HCT116 (cell line): ENCODE measurements at regions not wholly inside any gene's neighbourhood (a gene's known extent, or its start where the extent isn't known, plus 50 kb on each side); places are given as distances from the start of the nearest gene placed in this dataset.

Experiments used
- ATAC-seq: fragments of 200-7000 bp; cut with Tn5 transposase; 2 replicates; pipeline ENCODE4 v1.9.1; 2020; ENCODE audit warnings: mild to moderate bottlenecking, moderate library complexity
- BruUV-seq: library from RNA; stranded (reverse); fragments of 400-500 nt; replicated peaks from 2 replicates; lab custom pipeline; 2021; lab: Mats Ljungman, UMichigan
- CTCF ChIA-PET: fragments of 300-600 bp; sonication (Branson Sonifier 250); formaldehyde crosslinking; loops from one replicate; lab custom pipeline; 2021; ENCODE audit warnings: antibody characterized with exemption; lab: Charles Lee
- POLR2A ChIA-PET: fragments of 300-600, 350-600 bp; sonication (Branson Sonifier 250); formaldehyde crosslinking; loops from one replicate; lab custom pipeline; 2021; ENCODE audit warnings: antibody characterized with exemption; lab: Charles Lee
- RAD21 ChIA-PET, 2 experiments: fragments of 300-600 bp; sonication (Branson Sonifier 250); formaldehyde crosslinking; loops; one replicate each; lab custom pipeline; 2023; ENCODE audit warnings: low total read pairs in 2 of 2; ENCODE audit not compliant: uncharacterized antibody in 2 of 2, unreplicated experiment in 2 of 2, low non-redundant PET in 1 of 2; lab: Charles Lee
- DNase-seq: peaks from one replicate; pipeline ENCODE4 v3.0.0-alpha.2; 2010; ENCODE audit warnings: low read depth, low spot score
- H2AFZ ChIP-seq: fragments of 200-600 bp; shearing (Covaris generic), sonication (generic); 2 replicates; pipeline ENCODE4 v1.6.1; 2017; ENCODE audit warnings: low read depth, mixed run types, mixed read lengths, antibody characterized with exemption, low read length; ENCODE audit not compliant: poor library complexity, severe bottlenecking
- H3K27ac ChIP-seq: 2 replicates; pipeline ENCODE4 v1.5.1; 2012; ENCODE audit warnings: low read depth, low read length
- H3K27me3 ChIP-seq: fragments of 200-600 bp; sonication (generic); 2 replicates; pipeline ENCODE4 v1.6.1; 2016; ENCODE audit warnings: mixed run types, low read length, mixed read lengths; ENCODE audit not compliant: insufficient read depth
- H3K36me3 ChIP-seq, 2 experiments: fragments of 200-500 bp in 1 of 2; fragments of 200-600 bp in 1 of 2; sonication (Bioruptor generic) in 1 of 2; sonication (generic) in 1 of 2; 2 replicates each; pipeline versions ENCODE4 v1.5.1 to v1.6.1; 2014 to 2016; ENCODE audit warnings: low read length in 2 of 2, inconsistent platforms in 1 of 2, mixed read lengths in 1 of 2, mixed run types in 1 of 2; ENCODE audit not compliant: insufficient read depth in 2 of 2, control insufficient read depth in 1 of 2
- H3K4me1 ChIP-seq, 2 experiments: fragments of 200-600 bp in 1 of 2; sonication (generic) in 1 of 2; 2 replicates each; pipeline versions ENCODE4 v1.5.1 to v1.6.1; 2012 to 2017; ENCODE audit warnings: low read length in 2 of 2, inconsistent platforms in 1 of 2, mild to moderate bottlenecking in 1 of 2, mixed read lengths in 1 of 2, mixed run types in 1 of 2, moderate library complexity in 1 of 2; ENCODE audit not compliant: insufficient read depth in 2 of 2, control insufficient read depth in 1 of 2
- H3K4me2 ChIP-seq: fragments of 200-600 bp; sonication (generic); 2 replicates; pipeline ENCODE4 v1.6.1; 2017; ENCODE audit warnings: mixed run types, low read length, mixed read lengths
- H3K4me3 ChIP-seq, 2 experiments: fragments of 200-600 bp in 1 of 2; sonication (generic) in 1 of 2; replicated peaks in 1 of 2; 2 replicates each; pipeline ENCODE4 v1.5.1; 2011 to 2016; ENCODE audit warnings: low read length in 2 of 2, control low read depth in 1 of 2, low read depth in 1 of 2, mild to moderate bottlenecking in 1 of 2, mixed read lengths in 1 of 2, mixed run types in 1 of 2
- H3K79me2 ChIP-seq: fragments of 200-600 bp; sonication (generic); 2 replicates; pipeline ENCODE4 v1.6.1; 2017; ENCODE audit warnings: mild to moderate bottlenecking, mixed run types, low read length, moderate library complexity, mixed read lengths; ENCODE audit not compliant: insufficient read depth
- H3K9ac ChIP-seq: fragments of 200-600 bp; sonication (generic); 2 replicates; pipeline ENCODE4 v1.6.1; 2016; ENCODE audit warnings: low read length, mixed read lengths
- H3K9me2 ChIP-seq: fragments of 200-600 bp; sonication (generic), shearing (Covaris generic); 2 replicates; pipeline ENCODE4 v1.6.1; 2017; ENCODE audit warnings: mixed run types, mild to moderate bottlenecking, moderate library complexity; ENCODE audit not compliant: insufficient read depth
- H3K9me3 ChIP-seq, 2 experiments: fragments of 200-500 bp in 1 of 2; fragments of 200-600 bp in 1 of 2; sonication (Bioruptor generic) in 1 of 2; sonication (generic) in 1 of 2; 2 replicates each; pipeline ENCODE4 v1.6.1; 2014 to 2017; ENCODE audit warnings: low read length in 2 of 2, mixed read lengths in 2 of 2, inconsistent platforms in 1 of 2, low read depth in 1 of 2, mild to moderate bottlenecking in 1 of 2, mixed run types in 1 of 2, moderate library complexity in 1 of 2; ENCODE audit not compliant: control insufficient read depth in 1 of 2, insufficient read depth in 1 of 2
- H4K20me1 ChIP-seq: fragments of 200-600 bp; sonication (generic), shearing (Covaris generic); 2 replicates; pipeline ENCODE4 v1.6.1; 2017; ENCODE audit warnings: mixed run types, mild to moderate bottlenecking, moderate library complexity; ENCODE audit not compliant: insufficient read depth
- ATF3 ChIP-seq: IDR thresholded peaks from 2 replicates; pipeline ENCODE4 v1.6.1; 2012
- CBX3 ChIP-seq: IDR thresholded peaks from 2 replicates; pipeline ENCODE4 v1.6.1; 2012; ENCODE audit warnings: low read depth
- CEBPB ChIP-seq: IDR thresholded peaks from 2 replicates; pipeline ENCODE4 v1.6.1; 2012; ENCODE audit warnings: low read depth
- EGR1 ChIP-seq: IDR thresholded peaks from 2 replicates; pipeline ENCODE4 v1.6.1; 2012; ENCODE audit warnings: low read depth
- EZH2 ChIP-seq: fragments of 200-600 bp; sonication (generic); IDR thresholded peaks from 2 replicates; pipeline ENCODE4 v1.6.1; 2017; ENCODE audit warnings: antibody characterized with exemption, mixed run types
- EZH2phosphoT487 ChIP-seq: fragments of 200-600 bp; IDR thresholded peaks from 2 replicates; pipeline ENCODE4 v1.6.1; 2018; ENCODE audit warnings: antibody characterized with exemption, borderline replicate concordance
- JUND ChIP-seq: IDR thresholded peaks from 2 replicates; pipeline ENCODE4 v1.6.1; 2012
- RAD21 ChIP-seq: IDR thresholded peaks from 2 replicates; pipeline ENCODE4 v1.6.1; 2012; ENCODE audit warnings: low read depth, mild to moderate bottlenecking
- REST ChIP-seq: IDR thresholded peaks from 2 replicates; pipeline ENCODE4 v1.6.1; 2012; ENCODE audit warnings: low read depth
- SIN3A ChIP-seq: IDR thresholded peaks from 2 replicates; pipeline ENCODE4 v1.6.1; 2012; ENCODE audit warnings: low read depth
- SP1 ChIP-seq: IDR thresholded peaks from 2 replicates; pipeline ENCODE4 v1.6.1; 2012; ENCODE audit warnings: low read depth
- SRF ChIP-seq: IDR thresholded peaks from 2 replicates; pipeline ENCODE4 v1.6.1; 2012; ENCODE audit warnings: low read depth
- TCF7L2 ChIP-seq: IDR thresholded peaks from 2 replicates; pipeline ENCODE4 v1.7.0; 2011; ENCODE audit warnings: borderline replicate concordance, inconsistent platforms; ENCODE audit not compliant: insufficient read depth, insufficient read length; ENCODE audit errors: extremely low read depth
- YY1 ChIP-seq: IDR thresholded peaks from 2 replicates; pipeline ENCODE4 v1.6.1; 2011; ENCODE audit warnings: low read length, low read depth, moderate library complexity, mild to moderate bottlenecking; ENCODE audit not compliant: insufficient replicate concordance; ENCODE audit errors: extremely low read depth
- ZFX ChIP-seq: fragments of 450-650 bp; IDR thresholded peaks from 2 replicates; pipeline ENCODE4 v1.6.1; 2017
- intact Hi-C: fragments of 100-400 bp; cut with micrococcal nuclease; formaldehyde crosslinking; loops from 2 replicates; pipeline ENCODE4 v1.10.0; 2022
- TF ChIP-seq, protein P1 (sequence below): IDR thresholded peaks from 2 replicates; pipeline ENCODE4 v1.6.1; 2012
- TF ChIP-seq, protein P2 (sequence below), 3 experiments: fragments of 200-600 bp in 1 of 3; sonication (generic) in 1 of 3; IDR thresholded peaks in 2 of 3; conservative IDR thresholded peaks in 1 of 3; 2 replicates each; pipeline ENCODE4 v1.5.1; 2012 to 2017; ENCODE audit warnings: low read depth in 2 of 3, low read length in 2 of 3, antibody characterized with exemption in 1 of 3, borderline replicate concordance in 1 of 3, control low read depth in 1 of 3, mild to moderate bottlenecking in 1 of 3, mixed read lengths in 1 of 3, mixed run types in 1 of 3, moderate library complexity in 1 of 3; ENCODE audit not compliant: insufficient read depth in 1 of 3

DNA sequence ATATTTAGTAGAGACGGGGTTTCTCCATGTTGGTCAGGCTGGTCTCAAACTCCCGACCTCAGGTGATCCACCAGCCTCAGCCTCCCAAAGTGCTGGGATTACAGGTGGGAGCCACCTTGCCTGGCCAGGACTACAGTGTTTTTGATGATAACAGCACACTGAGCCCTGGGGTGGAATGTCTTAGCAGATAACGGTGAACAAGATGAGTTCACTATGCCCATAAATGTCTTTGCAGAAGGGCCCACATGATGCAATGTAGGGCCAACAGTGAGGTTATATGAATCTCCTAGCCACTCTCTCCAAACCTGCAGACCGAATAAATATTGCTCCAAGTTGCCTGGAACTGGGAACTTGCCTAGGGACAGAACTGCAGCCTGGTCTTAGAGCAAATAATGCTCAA lies 235.1 kb downstream of the COG6 start:
- Histone ChIP-seq H2AFZ (no peak overlapping the region), H3K9ac (no peak overlapping the region), H3K27me3 (no peaks in the 10 kb centered on the region), H3K27ac (no peak overlapping the region), H3K4me3 (no peak overlapping the region), H3K4me2 (no peak overlapping the region), H3K9me2 (no peaks in the 10 kb centered on the region), H3K36me3 (no peaks in the 10 kb centered on the region), H3K4me1 (peaks cover 8 to 9% of the 10 kb centered on the region in 2 experiments; a peak in 3 of 4 replicates), H3K79me2 (no peaks in the 10 kb centered on the region), H4K20me1 (no peaks in the 10 kb centered on the region), H3K9me3 (no peaks in the 10 kb centered on the region)
- intact Hi-C loops: no loop called here
- no TSS peak for BruUV-seq
- DNase-seq (no peak), ATAC-seq (no peak)
- TF ChIP-seq EGR1: no peak
- no peak for TF ChIP-seq RAD21
- TF ChIP-seq SIN3A: no peak
- no peak for TF ChIP-seq ZFX
- TF ChIP-seq YY1: no peak
- no peak for TF ChIP-seq TCF7L2
- no peak for TF ChIP-seq ATF3
- no peak for TF ChIP-seq SRF
- TF ChIP-seq EZH2: no peak
- TF ChIP-seq, protein P1, sequence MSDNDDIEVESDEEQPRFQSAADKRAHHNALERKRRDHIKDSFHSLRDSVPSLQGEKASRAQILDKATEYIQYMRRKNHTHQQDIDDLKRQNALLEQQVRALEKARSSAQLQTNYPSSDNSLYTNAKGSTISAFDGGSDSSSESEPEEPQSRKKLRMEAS: no peak
- no peak for TF ChIP-seq JUND
- no peak for TF ChIP-seq REST
- no peak for TF ChIP-seq SP1
- TF ChIP-seq, protein P2, sequence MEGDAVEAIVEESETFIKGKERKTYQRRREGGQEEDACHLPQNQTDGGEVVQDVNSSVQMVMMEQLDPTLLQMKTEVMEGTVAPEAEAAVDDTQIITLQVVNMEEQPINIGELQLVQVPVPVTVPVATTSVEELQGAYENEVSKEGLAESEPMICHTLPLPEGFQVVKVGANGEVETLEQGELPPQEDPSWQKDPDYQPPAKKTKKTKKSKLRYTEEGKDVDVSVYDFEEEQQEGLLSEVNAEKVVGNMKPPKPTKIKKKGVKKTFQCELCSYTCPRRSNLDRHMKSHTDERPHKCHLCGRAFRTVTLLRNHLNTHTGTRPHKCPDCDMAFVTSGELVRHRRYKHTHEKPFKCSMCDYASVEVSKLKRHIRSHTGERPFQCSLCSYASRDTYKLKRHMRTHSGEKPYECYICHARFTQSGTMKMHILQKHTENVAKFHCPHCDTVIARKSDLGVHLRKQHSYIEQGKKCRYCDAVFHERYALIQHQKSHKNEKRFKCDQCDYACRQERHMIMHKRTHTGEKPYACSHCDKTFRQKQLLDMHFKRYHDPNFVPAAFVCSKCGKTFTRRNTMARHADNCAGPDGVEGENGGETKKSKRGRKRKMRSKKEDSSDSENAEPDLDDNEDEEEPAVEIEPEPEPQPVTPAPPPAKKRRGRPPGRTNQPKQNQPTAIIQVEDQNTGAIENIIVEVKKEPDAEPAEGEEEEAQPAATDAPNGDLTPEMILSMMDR (IDR thresholded peaks at IDR 0.05 in 2 of 3, conservative IDR thresholded peaks at IDR 0.05 in 1 of 3; ENCODE audit: borderline replicate concordance in 1 of 3, insufficient read depth in 1 of 3, low read depth in 2 of 3, low read length in 2 of 3): no peak
- TF ChIP-seq EZH2phosphoT487: no peak
- TF ChIP-seq CEBPB: no peak
- TF ChIP-seq CBX3: no peak
- ChIA-PET POLR2A (no interaction called here), RAD21 (no interaction called here), CTCF (no interaction called here)
